K562 (cell line): ENCODE measurements at regions not wholly inside any gene's neighbourhood (a gene's known extent, or its start where the extent isn't known, plus 50 kb on each side); places are given as distances from the start of the nearest gene placed in this dataset.
"Not testable (repeated sequence)": the region's sequence is repeated elsewhere in the genome, so short reads cannot be mapped to it uniquely, and the experiment has no call there.

Source experiments
- ATAC-seq: fragments of 200-7000 bp; cut with Tn5 transposase; 3 replicates; pipeline ENCODE4 v1.9.1; 2020; ENCODE audit warnings: moderate library complexity
- BruUV-seq: library from RNA; stranded (reverse); fragments of 400-500 nt; replicated peaks from 2 replicates; lab custom pipeline; 2021; lab: Mats Ljungman, UMichigan
- CTCF ChIA-PET: fragments of 300-600 bp; formaldehyde crosslinking; extraction: SDS; loops from one replicate; lab custom pipeline; 2021; ENCODE audit warnings: low intra/inter-chr PET ratio; lab: Yijun Ruan, JAX
- POLR2A ChIA-PET: fragments of 300-600, 350-650 bp; sonication (Branson Sonifier 250); formaldehyde crosslinking; extraction: SDS; loops from one replicate; lab custom pipeline; 2021; ENCODE audit warnings: antibody characterized with exemption, inconsistent platforms; lab: Yijun Ruan, JAX
- DNase-seq, 4 experiments: peaks; one replicate each; pipeline versions ENCODE4 v3.0.0 to v3.0.0-alpha.2; 2011 to 2018; ENCODE audit warnings: low spot score in 3 of 4, mixed read lengths in 3 of 4; ENCODE audit errors: extremely low read depth in 1 of 4
- FAIRE-seq: peaks from 2 replicates; lab custom pipeline; 2011; peaks lifted over from hg19 to GRCh38; lab: Jason Lieb, UNC
- H2AFZ ChIP-seq: 2 replicates; pipeline ENCODE4 v1.6.0; 2011; ENCODE audit warnings: low read depth, low read length, control low read depth, inconsistent platforms
- H3K27ac ChIP-seq: fragments of 200-600 bp; 3 replicates; pipeline ENCODE4 v1.8.0; 2011; ENCODE audit warnings: low read depth, mild to moderate bottlenecking, control low read depth, inconsistent platforms, low read length, moderate library complexity, mixed read lengths; ENCODE audit errors: extremely low read depth
- H3K27me3 ChIP-seq, 2 experiments: fragments of 300-600 bp in 1 of 2; 2 replicates in 1 of 2; 3 replicates in 1 of 2; pipeline versions ENCODE4 v1.6.0 to v1.8.0; 2011; ENCODE audit warnings: inconsistent platforms in 2 of 2, low read length in 2 of 2, mild to moderate bottlenecking in 1 of 2, mixed read lengths in 1 of 2, moderate library complexity in 1 of 2; ENCODE audit not compliant: control insufficient read depth in 2 of 2, insufficient read depth in 2 of 2
- H3K36me3 ChIP-seq: fragments of 300-600 bp; 3 replicates; pipeline ENCODE4 v1.8.0; 2011; ENCODE audit warnings: mild to moderate bottlenecking, low read length, inconsistent platforms; ENCODE audit not compliant: control insufficient read depth, insufficient read depth
- H3K4me1 ChIP-seq, 2 experiments: fragments of 200-600 bp in 1 of 2; replicated peaks in 1 of 2; 2 replicates in 1 of 2; 3 replicates in 1 of 2; pipeline versions ENCODE4 v1.5.1 to v1.8.0; 2011; ENCODE audit warnings: inconsistent platforms in 2 of 2, low read length in 2 of 2, mild to moderate bottlenecking in 1 of 2, mixed read lengths in 1 of 2, moderate library complexity in 1 of 2; ENCODE audit not compliant: control insufficient read depth in 2 of 2, insufficient read depth in 2 of 2
- H3K4me2 ChIP-seq: 2 replicates; pipeline ENCODE4 v1.6.1; 2011; ENCODE audit warnings: low read length, control low read depth, inconsistent platforms, mixed read lengths; ENCODE audit not compliant: insufficient read depth
- H3K4me3 ChIP-seq: fragments of 200-600 bp; sonication (generic), shearing (Covaris generic); 2 replicates; pipeline ENCODE4 v1.5.1; 2016; ENCODE audit warnings: control low read depth, inconsistent platforms
- H3K79me2 ChIP-seq: fragments of 200-600 bp; 3 replicates; pipeline ENCODE4 v1.8.0; 2011; ENCODE audit warnings: low read length, inconsistent platforms; ENCODE audit not compliant: control insufficient read depth, insufficient read depth
- H3K9ac ChIP-seq, 2 experiments: 2 replicates each; pipeline versions ENCODE4 v1.6.0 to v1.6.1; 2011; ENCODE audit warnings: low read depth in 2 of 2, low read length in 2 of 2, control low read depth in 1 of 2, inconsistent platforms in 1 of 2, mild to moderate bottlenecking in 1 of 2, mixed read lengths in 1 of 2; ENCODE audit not compliant: insufficient read depth in 1 of 2
- H3K9me1 ChIP-seq: one replicate; pipeline ENCODE4 v1.6.0; 2011; ENCODE audit warnings: inconsistent platforms, mild to moderate bottlenecking, low read length, moderate library complexity; ENCODE audit not compliant: control insufficient read depth, insufficient read depth
- H3K9me3 ChIP-seq: replicated peaks from 2 replicates; pipeline ENCODE4 v1.5.1; 2011; ENCODE audit warnings: low read depth, low read length, inconsistent platforms; ENCODE audit not compliant: control insufficient read depth, insufficient read depth
- H4K20me1 ChIP-seq: replicated peaks from 2 replicates; pipeline ENCODE4 v1.6.1; 2011; ENCODE audit warnings: low read length, inconsistent platforms, mixed read lengths; ENCODE audit not compliant: control insufficient read depth, insufficient read depth
- E2F3 ChIP-seq: fragments of 250-450 bp; sonication (Bioruptor Pico); IDR thresholded peaks from 2 replicates; pipeline ENCODE4 v1.4.0; 2020; ENCODE audit warnings: mild to moderate bottlenecking
- RAD51 ChIP-seq: fragments of 450-650 bp; IDR thresholded peaks from 2 replicates; pipeline ENCODE4 v1.7.1; 2016; ENCODE audit warnings: low read depth, mild to moderate bottlenecking, borderline replicate concordance
- SRSF9 ChIP-seq: fragments of 200-400 bp; formaldehyde crosslinking; IDR thresholded peaks from 2 replicates; pipeline ENCODE4 v1.6.1; 2017; ENCODE audit warnings: low read depth, low read length, borderline replicate concordance
- WGBS: fragments of 100-300 bp; shearing (Covaris generic); methylation state at CpG from one replicate; pipeline ENCODE4 v1.1.6; 2016; ENCODE audit warnings: low coverage, mixed read lengths; ENCODE audit not compliant: insufficient coverage; ENCODE audit errors: missing lambda C conversion rate; 5-methylcytosine and 5-hydroxymethylcytosine counted together
- in situ Hi-C: fragments of 300-500 bp; cut with MboI; formaldehyde crosslinking; loops from 4 replicates; pipeline ENCODE4 v1.15.0; 2018; ENCODE audit warnings: inconsistent platforms, mixed read lengths
- intact Hi-C: fragments of 100-400 bp; cut with micrococcal nuclease; formaldehyde crosslinking; loops from 2 replicates; pipeline ENCODE4 v1.14.2; 2022
- TF ChIP-seq, protein P1 (sequence below), 3 experiments: IDR thresholded peaks in 2 of 3; conservative IDR thresholded peaks in 1 of 3; 2 replicates each; pipeline ENCODE4 v1.5.1; 2011 to 2012; ENCODE audit warnings: low read length in 3 of 3, mild to moderate bottlenecking in 3 of 3, control low read depth in 2 of 3, improper control_type of control experiment in 1 of 3, inconsistent platforms in 1 of 3, low read depth in 1 of 3, mixed read lengths in 1 of 3, moderate library complexity in 1 of 3; ENCODE audit not compliant: insufficient read depth in 2 of 3
- TF ChIP-seq, protein P2 (sequence below): fragments of 450-650 bp; formaldehyde crosslinking; IDR thresholded peaks from 2 replicates; pipeline ENCODE4 v1.4.0; 2022; ENCODE audit warnings: missing genetic modification characterization

DNA sequence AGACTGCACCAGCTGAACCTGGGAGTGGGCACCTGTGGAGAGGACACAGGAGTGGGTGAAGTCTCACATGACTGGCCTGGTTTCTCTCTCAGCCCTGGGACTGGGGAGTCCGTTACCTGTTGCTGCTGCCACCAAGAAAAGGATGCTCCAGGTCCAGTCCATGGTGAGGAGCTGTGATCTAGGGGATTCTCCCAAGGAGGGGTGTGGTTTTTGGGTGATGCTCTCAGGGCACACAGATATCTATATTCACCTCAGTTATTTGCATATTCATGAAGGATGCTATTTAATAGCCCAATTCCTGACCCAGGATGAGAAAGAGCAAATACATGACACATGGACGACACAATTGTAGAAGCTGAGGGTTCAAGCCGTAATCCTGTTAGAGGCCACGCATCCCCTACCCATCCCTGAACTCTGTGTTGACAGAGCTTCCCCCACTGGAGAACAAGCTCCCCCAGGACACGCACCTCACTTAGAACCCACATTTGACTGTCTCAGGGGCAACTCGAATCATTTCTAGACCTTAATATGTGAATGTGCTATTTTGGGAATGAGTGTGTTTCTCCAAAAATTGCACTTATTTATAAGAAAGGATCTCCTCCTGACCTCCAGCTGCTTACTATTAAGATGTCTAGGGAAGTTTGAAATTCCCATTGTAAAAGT, 658.9 kb downstream of the TMEM121 start:
- H3K36me3 ChIP-seq, H3K4me1 ChIP-seq, H2AFZ ChIP-seq, H3K4me3 ChIP-seq, H3K27me3 ChIP-seq, H3K9ac ChIP-seq, H3K9me3 ChIP-seq, in situ Hi-C loops, ATAC-seq, H3K9me1 ChIP-seq, H4K20me1 ChIP-seq, BruUV-seq, H3K4me2 ChIP-seq, intact Hi-C loops, H3K27ac ChIP-seq, POLR2A ChIA-PET, FAIRE-seq, DNase-seq, CTCF ChIA-PET, H3K79me2 ChIP-seq: not testable (repeated sequence)
- WGBS = 2% methylated on average over 5 of the region's 6 CpGs

DNA sequence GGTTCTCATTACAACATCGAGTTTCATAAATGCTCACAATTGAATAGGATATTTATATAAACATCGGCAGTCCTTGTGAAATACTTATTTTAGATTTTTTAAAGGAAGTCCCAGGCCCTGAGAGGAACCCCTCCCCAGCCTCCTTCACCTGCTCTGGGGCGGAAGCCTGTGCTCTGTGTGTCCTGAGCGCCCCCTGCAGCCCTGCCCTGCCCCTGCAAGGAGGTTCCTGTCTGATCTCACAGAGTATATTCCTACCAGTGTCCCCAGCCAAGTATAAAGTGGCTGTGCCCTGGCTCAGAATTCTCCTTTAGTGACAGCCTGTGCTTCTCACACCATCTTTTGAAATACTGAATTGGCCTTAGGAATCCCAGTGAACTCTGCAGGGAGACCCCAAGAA, 659.5 kb downstream of the TMEM121 start:
- Histone ChIP-seq H3K4me1 (no peaks in the 10 kb centered on the region), H3K4me2 (no peak overlapping the region), H4K20me1 (no peaks in the 10 kb centered on the region), H3K27ac (no peak overlapping the region), H3K9me1 (no peaks in the 10 kb centered on the region), H3K9ac (no peak overlapping the region), H3K9me3 (no peaks in the 10 kb centered on the region), H3K79me2 (no peaks in the 10 kb centered on the region), H3K36me3 (no peaks in the 10 kb centered on the region), H3K4me3 (no peak overlapping the region), H3K27me3 (no peaks in the 10 kb centered on the region), H2AFZ (no peak overlapping the region)
- TF ChIP-seq, protein P1, sequence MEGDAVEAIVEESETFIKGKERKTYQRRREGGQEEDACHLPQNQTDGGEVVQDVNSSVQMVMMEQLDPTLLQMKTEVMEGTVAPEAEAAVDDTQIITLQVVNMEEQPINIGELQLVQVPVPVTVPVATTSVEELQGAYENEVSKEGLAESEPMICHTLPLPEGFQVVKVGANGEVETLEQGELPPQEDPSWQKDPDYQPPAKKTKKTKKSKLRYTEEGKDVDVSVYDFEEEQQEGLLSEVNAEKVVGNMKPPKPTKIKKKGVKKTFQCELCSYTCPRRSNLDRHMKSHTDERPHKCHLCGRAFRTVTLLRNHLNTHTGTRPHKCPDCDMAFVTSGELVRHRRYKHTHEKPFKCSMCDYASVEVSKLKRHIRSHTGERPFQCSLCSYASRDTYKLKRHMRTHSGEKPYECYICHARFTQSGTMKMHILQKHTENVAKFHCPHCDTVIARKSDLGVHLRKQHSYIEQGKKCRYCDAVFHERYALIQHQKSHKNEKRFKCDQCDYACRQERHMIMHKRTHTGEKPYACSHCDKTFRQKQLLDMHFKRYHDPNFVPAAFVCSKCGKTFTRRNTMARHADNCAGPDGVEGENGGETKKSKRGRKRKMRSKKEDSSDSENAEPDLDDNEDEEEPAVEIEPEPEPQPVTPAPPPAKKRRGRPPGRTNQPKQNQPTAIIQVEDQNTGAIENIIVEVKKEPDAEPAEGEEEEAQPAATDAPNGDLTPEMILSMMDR (IDR thresholded peaks at IDR 0.05 in 2 of 3, conservative IDR thresholded peaks at IDR 0.05 in 1 of 3; ENCODE audit: insufficient read depth in 2 of 3, low read depth in 1 of 3, low read length in 3 of 3) = peak; percentile 48 to 56 (median 54)
- TF ChIP-seq E2F3 (CRISPR knock-in tag) (no peak), SRSF9 (no peak), RAD51 (no peak)
- TF ChIP-seq, protein P2, sequence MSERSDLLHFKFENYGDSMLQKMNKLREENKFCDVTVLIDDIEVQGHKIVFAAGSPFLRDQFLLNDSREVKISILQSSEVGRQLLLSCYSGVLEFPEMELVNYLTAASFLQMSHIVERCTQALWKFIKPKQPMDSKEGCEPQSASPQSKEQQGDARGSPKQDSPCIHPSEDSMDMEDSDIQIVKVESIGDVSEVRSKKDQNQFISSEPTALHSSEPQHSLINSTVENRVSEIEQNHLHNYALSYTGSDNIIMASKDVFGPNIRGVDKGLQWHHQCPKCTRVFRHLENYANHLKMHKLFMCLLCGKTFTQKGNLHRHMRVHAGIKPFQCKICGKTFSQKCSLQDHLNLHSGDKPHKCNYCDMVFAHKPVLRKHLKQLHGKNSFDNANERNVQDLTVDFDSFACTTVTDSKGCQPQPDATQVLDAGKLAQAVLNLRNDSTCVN (CRISPR knock-in tag) = no peak
- ChIA-PET POLR2A (no interaction called here), CTCF (no interaction called here)
- in situ Hi-C loops (no loop called here), intact Hi-C loops (no loop called here)
- ATAC-seq (peak; percentile 85), FAIRE-seq (no peak), DNase-seq (peak in 1 of 4 experiments; percentile 15)
- 0% methylated on average over 4 of the region's 4 CpGs for WGBS
- no TSS peak for BruUV-seq
